Left lung (tissue), 4 donors: ENCODE measurements at regions not wholly inside any gene's neighbourhood (a gene's known extent, or its start where the extent isn't known, plus 50 kb on each side); places are given as distances from the start of the nearest gene placed in this dataset.

Experiments used
- ATAC-seq: fragments of 200-7000 bp; cut with Tn5 transposase; one replicate; pipeline ENCODE4 v1.9.1; 2020; ENCODE audit warnings: moderate library complexity
- DNase-seq, 4 donors: peaks; one replicate each; pipeline ENCODE4 v3.0.0-alpha.2; 2013 to 2020
- H3K27ac ChIP-seq, 2 donors: fragments of 200-600 bp; sonication (generic) in 1 of 2; one replicate each; pipeline versions ENCODE4 v1.5.0 to v1.8.0; 2020 to 2021
- H3K27me3 ChIP-seq, 2 donors: fragments of 200-600 bp; sonication (generic) in 1 of 2; one replicate each; pipeline versions ENCODE4 v1.5.0 to v1.8.0; 2020 to 2021
- H3K36me3 ChIP-seq, 2 donors: fragments of 200-600 bp; sonication (generic) in 1 of 2; one replicate each; pipeline versions ENCODE4 v1.5.0 to v1.8.0; 2020 to 2021
- H3K4me1 ChIP-seq, 2 donors: fragments of 200-600 bp; one replicate each; pipeline ENCODE4 v1.8.0; 2021
- H3K4me3 ChIP-seq, 2 donors: fragments of 200-600 bp; sonication (generic) in 1 of 2; one replicate each; pipeline versions ENCODE4 v1.5.0 to v1.8.0; 2020 to 2021; ENCODE audit warnings: mild to moderate bottlenecking in 1 of 2
- H3K9me3 ChIP-seq, 2 donors: fragments of 200-600 bp; sonication (generic) in 1 of 2; one replicate each; pipeline versions ENCODE4 v1.5.0 to v1.8.0; 2020 to 2021
- CTCF ChIP-seq, 2 donors: fragments of 200-600 bp; sonication (generic) in 1 of 2; IDR thresholded peaks; one replicate each; pipeline versions ENCODE4 v1.5.0 to v1.8.0; 2021; ENCODE audit warnings: antibody characterized with exemption in 2 of 2
- intact Hi-C, 2 donors: fragments of 100-400 bp; cut with DNase I; formaldehyde crosslinking; loops; one replicate each; pipeline versions ENCODE4 v1.11.2 to v1.14.2; 2022
- donor health status: DM: no; HTN: yes; CAD: no.
- donor health status: DM: no; HTN: no; CAD: no.

GRCh38 chr10:33862536-33863105 lies 528.2 kb upstream of the NRP1 start:
- H3K27ac ChIP-seq, result no peak overlapping the region
- intact Hi-C loops, result no loop called here
- ATAC-seq, result no peak
- no peaks in the 10 kb centered on the region for H3K36me3 ChIP-seq
- no peak for TF ChIP-seq CTCF (IDR thresholded peaks at IDR 0.05)
- H3K27me3 ChIP-seq, result no peaks in the 10 kb centered on the region
- H3K9me3 ChIP-seq, result no peaks in the 10 kb centered on the region
- H3K4me1 ChIP-seq, result no peaks in the 10 kb centered on the region
- H3K4me3 ChIP-seq, result no peak overlapping the region
- DNase-seq, result no peak

GRCh38 chr10:33861833-33862232 lies 527.4 kb upstream of the NRP1 start:
- no peaks in the 10 kb centered on the region for H3K27me3 ChIP-seq
- H3K27ac ChIP-seq, result no peak overlapping the region
- no peaks in the 10 kb centered on the region for H3K9me3 ChIP-seq
- intact Hi-C loops, result no loop called here
- no peak for DNase-seq
- TF ChIP-seq CTCF (IDR thresholded peaks at IDR 0.05), result no peak
- no peak overlapping the region for H3K4me3 ChIP-seq
- no peaks in the 10 kb centered on the region for H3K36me3 ChIP-seq
- no peaks in the 10 kb centered on the region for H3K4me1 ChIP-seq
- ATAC-seq, result no peak

DNA sequence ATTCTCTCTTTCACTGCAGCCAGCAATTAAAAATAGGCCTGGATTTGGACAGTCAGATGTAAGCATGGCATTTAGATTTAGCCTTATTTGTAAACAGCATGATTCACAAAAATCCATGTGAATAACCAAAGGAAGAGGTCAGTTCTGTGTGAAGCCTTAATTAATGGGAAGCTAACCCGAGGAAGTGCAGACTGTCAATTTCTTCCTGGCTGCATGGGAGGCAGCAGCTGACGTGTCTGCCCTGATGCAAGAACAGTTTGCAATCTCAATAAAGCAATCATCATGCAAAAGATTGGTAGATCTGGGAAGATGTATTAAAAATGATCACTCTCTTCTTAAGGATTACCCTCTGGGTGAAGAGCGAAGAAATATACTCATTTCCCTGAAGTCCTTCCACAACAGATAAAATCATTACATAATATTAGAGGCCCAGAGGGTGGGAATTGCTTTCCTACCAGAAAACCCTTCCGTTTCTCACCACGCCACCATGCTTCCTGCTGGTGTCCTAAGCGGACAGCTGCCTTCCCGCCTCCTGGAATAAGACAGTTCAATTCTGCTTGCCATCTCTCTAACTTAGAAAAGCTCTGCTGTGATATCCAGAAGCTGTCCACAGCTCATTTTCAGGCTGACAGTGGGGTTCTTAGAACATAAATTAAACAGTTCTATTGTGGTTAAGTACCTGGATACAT lies 526.7 kb upstream of the NRP1 start:
- Histone ChIP-seq H3K9me3 (no peaks in the 10 kb centered on the region), H3K4me3 (no peak overlapping the region), H3K27me3 (no peaks in the 10 kb centered on the region), H3K27ac (no peak overlapping the region), H3K36me3 (no peaks in the 10 kb centered on the region), H3K4me1 (no peaks in the 10 kb centered on the region)
- intact Hi-C loops, result no loop called here
- no peak for TF ChIP-seq CTCF (IDR thresholded peaks at IDR 0.05)
- ATAC-seq (no peak), DNase-seq (no peak)

DNA sequence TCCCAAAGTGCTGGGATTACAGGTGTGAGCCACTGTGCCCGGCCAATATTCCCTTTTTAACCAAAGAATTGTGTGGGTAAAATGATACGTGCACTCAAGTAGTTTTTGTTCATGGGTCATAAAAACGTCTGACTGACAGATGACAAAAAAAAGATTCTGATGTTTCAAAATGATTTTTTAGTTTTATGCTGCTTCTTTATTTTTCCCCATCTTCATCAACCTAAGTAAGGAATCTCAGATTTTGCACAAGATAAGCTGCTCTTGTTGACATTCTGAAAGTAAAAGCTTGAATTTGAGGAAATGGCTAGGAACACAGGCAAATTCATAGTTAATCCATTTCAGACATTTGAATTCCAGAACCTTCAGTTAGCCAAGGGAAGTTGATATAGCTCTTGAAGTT lies 526.1 kb upstream of the NRP1 start:
- DNase-seq, result no peak
- Histone ChIP-seq H3K36me3 (no peaks in the 10 kb centered on the region), H3K4me1 (no peaks in the 10 kb centered on the region), H3K27ac (no peak overlapping the region), H3K27me3 (no peaks in the 10 kb centered on the region), H3K9me3 (no peaks in the 10 kb centered on the region), H3K4me3 (no peak overlapping the region)
- no peak for TF ChIP-seq CTCF (IDR thresholded peaks at IDR 0.05)
- ATAC-seq, result no peak
- intact Hi-C loops, result no loop called here

DNA sequence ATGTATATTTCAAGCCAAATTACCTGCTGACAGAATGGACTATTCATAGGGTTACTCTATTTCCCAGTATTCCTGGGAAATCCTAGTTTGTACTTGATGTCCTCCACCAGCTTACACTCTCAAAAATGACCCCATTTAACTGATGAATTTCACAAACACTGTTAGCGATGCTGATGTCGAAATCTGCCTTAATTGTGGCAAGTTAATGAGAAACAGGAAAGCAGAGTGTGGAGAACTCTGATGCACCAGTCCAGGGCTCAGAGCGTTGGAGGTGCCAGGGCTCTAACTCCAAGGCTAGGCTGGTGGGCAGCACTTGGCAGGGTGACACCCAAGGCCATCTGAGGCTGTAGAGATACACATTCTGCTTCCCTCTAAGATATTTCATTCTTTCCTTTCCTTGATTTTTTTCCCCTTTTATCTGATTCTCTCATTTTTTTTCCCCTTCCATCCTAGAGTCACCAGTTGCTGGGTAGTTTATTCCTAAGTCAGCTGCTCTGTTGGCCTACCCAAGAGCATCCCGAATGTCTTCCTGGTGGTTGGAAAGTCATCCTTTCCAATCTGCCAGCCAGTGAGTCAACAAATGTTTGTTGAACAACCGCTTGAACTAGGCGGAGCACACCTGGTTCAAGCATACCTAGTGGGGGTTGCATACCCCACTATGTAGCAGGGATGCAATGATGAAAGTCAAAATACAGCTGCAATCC lies 525.0 kb upstream of the NRP1 start:
- Histone ChIP-seq H3K36me3 (no peaks in the 10 kb centered on the region), H3K4me1 (no peaks in the 10 kb centered on the region), H3K27ac (no peak overlapping the region), H3K9me3 (no peaks in the 10 kb centered on the region), H3K4me3 (no peak overlapping the region), H3K27me3 (no peaks in the 10 kb centered on the region)
- ATAC-seq (no peak), DNase-seq (no peak)
- TF ChIP-seq CTCF (IDR thresholded peaks at IDR 0.05), result no peak
- intact Hi-C loops, result no loop called here
